GM23338 (cell line): ENCODE measurements at regions not wholly inside any gene's neighbourhood (a gene's known extent, or its start where the extent isn't known, plus 50 kb on each side); places are given as distances from the start of the nearest gene placed in this dataset.

Experiments used
- CREB1 ChIP-seq: fragments of 250-450 bp; sonication (Bioruptor Pico); IDR thresholded peaks from 2 replicates; pipeline ENCODE4 v1.5.0; 2020; ENCODE audit warnings: low read depth, mild to moderate bottlenecking, moderate library complexity
- EZH2 ChIP-seq: fragments of 200-600 bp; sonication (generic); IDR thresholded peaks from one replicate; pipeline ENCODE4 v1.8.0; 2017; ENCODE audit warnings: antibody characterized with exemption, mild to moderate bottlenecking, low read depth; ENCODE audit not compliant: unreplicated experiment

- TF ChIP-seq CREB1 (CRISPR knock-in tag), result no peak
- TF ChIP-seq EZH2, result no peak
Measured at GRCh38 chr17:69704935-69705334, 290.4 kb downstream of the MAP2K6 start.
